ENCODE measurements at regions not wholly inside any gene's neighbourhood (a gene's known extent, or its start where the extent isn't known, plus 50 kb on each side); places are given as distances from the start of the nearest gene placed in this dataset.

GRCh38 chr2:204171432-204172144, 235.0 kb downstream of the ICOS start:
- DNase-seq (ENCODE audit: low spot score), result no peak
- intact Hi-C loops (cut with DNase I), result no loop called here

GRCh38 chr2:204172145-204172600, 235.6 kb downstream of the ICOS start:
- DNase-seq (ENCODE audit: low spot score), result no peak
- intact Hi-C loops (cut with DNase I), result no loop called here

GRCh38 chr2:204174034-204174433, 237.5 kb downstream of the ICOS start:
- no peak for DNase-seq (ENCODE audit: low spot score)
- intact Hi-C loops (cut with DNase I), result no loop called here

GRCh38 chr2:204175552-204176271, 239.1 kb downstream of the ICOS start:
- intact Hi-C loops (cut with DNase I), result loop anchor here (5.0 kb wide), 1 partner anchor 68 kb away; no protein-coding TSS in a partner anchor
- no peak for DNase-seq (ENCODE audit: low spot score)

GRCh38 chr2:204176306-204176705, 239.7 kb downstream of the ICOS start:
- no peak for DNase-seq (ENCODE audit: low spot score)
- intact Hi-C loops (cut with DNase I), result loop anchor here (5.0 kb wide), 1 partner anchor 69 kb away; no protein-coding TSS in a partner anchor

GRCh38 chr2:204177251-204177976, 240.9 kb downstream of the ICOS start:
- intact Hi-C loops (cut with DNase I), result loop anchor here (5.0 kb wide), 1 partner anchor 70 kb away; no protein-coding TSS in a partner anchor
- no peak for DNase-seq (ENCODE audit: low spot score)

GRCh38 chr2:204177977-204178522, 241.5 kb downstream of the ICOS start:
- DNase-seq (ENCODE audit: low spot score), result no peak
- intact Hi-C loops (cut with DNase I), result loop anchor here (5.0 kb wide), 1 partner anchor 71 kb away; no protein-coding TSS in a partner anchor

- intact Hi-C loops (cut with DNase I), result no loop called here
- no peak for DNase-seq (ENCODE audit: low spot score)
Observed at GRCh38 chr2:204180649-204181048, 244.1 kb downstream of the ICOS start.

GRCh38 chr2:204183608-204184007, 247.0 kb downstream of the ICOS start:
- no peak for DNase-seq (ENCODE audit: low spot score)
- intact Hi-C loops (cut with DNase I), result no loop called here

GRCh38 chr2:204184226-204184625, 247.7 kb downstream of the ICOS start:
- DNase-seq (ENCODE audit: low spot score), result no peak
- intact Hi-C loops (cut with DNase I), result no loop called here

- intact Hi-C loops (cut with DNase I), result no loop called here
- DNase-seq (ENCODE audit: low spot score), result no peak
Observed at GRCh38 chr2:204187229-204188083, 250.9 kb downstream of the ICOS start.

- intact Hi-C loops (cut with DNase I), result no loop called here
- DNase-seq (ENCODE audit: low spot score), result no peak
Observed at GRCh38 chr2:204191574-204191973, 255.0 kb downstream of the ICOS start.

GRCh38 chr2:204195498-204195897, 258.9 kb downstream of the ICOS start:
- intact Hi-C loops (cut with DNase I), result no loop called here
- no peak for DNase-seq (ENCODE audit: low spot score)

GRCh38 chr2:204197336-204198005, 260.9 kb downstream of the ICOS start:
- intact Hi-C loops (cut with DNase I), result no loop called here
- DNase-seq (ENCODE audit: low spot score), result no peak

- no peak for DNase-seq (ENCODE audit: low spot score)
- intact Hi-C loops (cut with DNase I), result no loop called here
Observed at GRCh38 chr2:204199357-204199756, 262.8 kb downstream of the ICOS start.

- intact Hi-C loops (cut with DNase I), result no loop called here
- no peak for DNase-seq (ENCODE audit: low spot score)
Observed at GRCh38 chr2:204201507-204201906, 264.9 kb downstream of the ICOS start.

GRCh38 chr2:204202253-204202652, 265.7 kb downstream of the ICOS start:
- no peak for DNase-seq (ENCODE audit: low spot score)
- intact Hi-C loops (cut with DNase I), result no loop called here

- intact Hi-C loops (cut with DNase I), result no loop called here
- DNase-seq (ENCODE audit: low spot score), result no peak
Observed at GRCh38 chr2:204203704-204204103, 267.1 kb downstream of the ICOS start.

- intact Hi-C loops (cut with DNase I), result no loop called here
- no peak for DNase-seq (ENCODE audit: low spot score)
Observed at GRCh38 chr2:204205082-204205481, 268.5 kb downstream of the ICOS start.
